Stimulated activated CD8-positive, alpha-beta memory T cell treated with anti-CD3 and anti-CD28 coated beads, Interleukin-12 subunit alpha, Interleukin-12 subunit beta, amount 100 ng/mL, for 4 hours (primary cell): ENCODE measurements at regions not wholly inside any gene's neighbourhood (a gene's known extent, or its start where the extent isn't known, plus 50 kb on each side); places are given as distances from the start of the nearest gene placed in this dataset.
"Not testable (repeated sequence)": the region's sequence is repeated elsewhere in the genome, so short reads cannot be mapped to it uniquely, and the experiment has no call there.

Source experiments
- DNase-seq: peaks from one replicate; pipeline ENCODE4 v3.0.0-alpha.2; 2020; ENCODE audit warnings: low read depth

- no peak for DNase-seq
Observed at GRCh38 chr10:9550810-9551209, 1466.9 kb upstream of the CELF2 start.

GRCh38 chr10:9554321-9554720, 1463.4 kb upstream of the CELF2 start:
- DNase-seq, result no peak

GRCh38 chr10:9560976-9561375, 1456.7 kb upstream of the CELF2 start:
- DNase-seq, result no peak

- no peak for DNase-seq
Observed at GRCh38 chr10:9561821-9562505, 1455.7 kb upstream of the CELF2 start.

- DNase-seq, result no peak
Observed at GRCh38 chr10:9577746-9578145, 1439.9 kb upstream of the CELF2 start.

GRCh38 chr10:9579110-9579705, 1438.5 kb upstream of the CELF2 start:
- no peak for DNase-seq

- DNase-seq, result not testable (repeated sequence)
Observed at GRCh38 chr10:9582803-9583202, 1434.9 kb upstream of the CELF2 start.

GRCh38 chr10:9596368-9596920, 1421.2 kb upstream of the CELF2 start:
- DNase-seq, result no peak

GRCh38 chr10:9602998-9603397, 1414.7 kb upstream of the CELF2 start:
- no peak for DNase-seq

GRCh38 chr10:9603972-9604371, 1413.7 kb upstream of the CELF2 start:
- DNase-seq, result no peak

GRCh38 chr10:9605231-9605630, 1412.4 kb upstream of the CELF2 start:
- no peak for DNase-seq

GRCh38 chr10:9608602-9609001, 1409.1 kb upstream of the CELF2 start:
- no peak for DNase-seq

- DNase-seq, result no peak
Observed at GRCh38 chr10:9613338-9614075, 1404.2 kb upstream of the CELF2 start.

- DNase-seq, result no peak
Observed at GRCh38 chr10:9615189-9615588, 1402.5 kb upstream of the CELF2 start.

- no peak for DNase-seq
Observed at GRCh38 chr10:9621216-9621615, 1396.5 kb upstream of the CELF2 start.

- DNase-seq, result no peak
Observed at GRCh38 chr10:9625304-9625703, 1392.4 kb upstream of the CELF2 start.

- no peak for DNase-seq
Observed at GRCh38 chr10:9634466-9634865, 1383.2 kb upstream of the CELF2 start.

- DNase-seq, result no peak
Observed at GRCh38 chr10:9635691-9636090, 1382.0 kb upstream of the CELF2 start.

GRCh38 chr10:9636216-9636615, 1381.5 kb upstream of the CELF2 start:
- no peak for DNase-seq

- DNase-seq, result no peak
Observed at GRCh38 chr10:9643782-9644181, 1373.9 kb upstream of the CELF2 start.

GRCh38 chr10:9645404-9645803, 1372.3 kb upstream of the CELF2 start:
- no peak for DNase-seq

GRCh38 chr10:9645928-9646600, 1371.6 kb upstream of the CELF2 start:
- DNase-seq, result no peak
